ENCODE measurements at regions not wholly inside any gene's neighbourhood (a gene's known extent, or its start where the extent isn't known, plus 50 kb on each side); places are given as distances from the start of the nearest gene placed in this dataset.
A peak's percentile ranks its signal among the peaks of the same experiment; 100 is the strongest.
"Not testable (repeated sequence)": the region's sequence is repeated elsewhere in the genome, so short reads cannot be mapped to it uniquely, and the experiment has no call there.

DNA sequence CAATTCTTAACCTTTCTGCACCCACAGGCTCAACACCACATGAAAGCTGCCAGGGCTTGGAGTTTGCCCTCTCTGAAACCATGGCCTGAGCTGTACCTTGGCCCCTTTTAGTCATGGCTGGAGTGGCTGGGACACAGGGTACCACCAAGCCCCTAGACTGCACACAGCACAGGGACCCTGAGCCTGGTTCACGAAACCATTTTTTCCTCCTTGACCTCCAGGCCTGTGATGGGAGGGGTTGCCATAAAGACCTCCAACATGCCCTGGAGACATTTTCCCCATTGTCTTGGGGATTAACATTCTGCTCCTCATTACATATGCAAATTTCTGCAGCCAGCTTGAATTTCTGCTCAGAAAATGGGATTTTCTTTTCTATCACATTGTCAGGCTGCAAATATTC, 113.4 kb downstream of the XPNPEP1 start:
- not testable (repeated sequence) for H3K4me1 ChIP-seq (ENCODE audit: control insufficient read depth in 5 of 5, insufficient read depth in 5 of 5, low read length in 5 of 5); H3K36me3 ChIP-seq (ENCODE audit: control insufficient read depth in 5 of 5, insufficient read depth in 5 of 5, low read length in 5 of 5); H3K9ac ChIP-seq (ENCODE audit: low read length in 5 of 5); H3K27me3 ChIP-seq (ENCODE audit: control insufficient read depth in 5 of 5, insufficient read depth in 4 of 5, low read length in 5 of 5); H3K27ac ChIP-seq (ENCODE audit: low read depth, low read length); H3K4me3 ChIP-seq (ENCODE audit: low read depth in 1 of 5, low read length in 5 of 5)
- peaks cover 0 to 15% (median 4%) of the 10 kb centered on the region in 5 donors for H3K9me3 ChIP-seq (ENCODE audit: control insufficient read depth in 5 of 5, low read length in 5 of 5)

DNA sequence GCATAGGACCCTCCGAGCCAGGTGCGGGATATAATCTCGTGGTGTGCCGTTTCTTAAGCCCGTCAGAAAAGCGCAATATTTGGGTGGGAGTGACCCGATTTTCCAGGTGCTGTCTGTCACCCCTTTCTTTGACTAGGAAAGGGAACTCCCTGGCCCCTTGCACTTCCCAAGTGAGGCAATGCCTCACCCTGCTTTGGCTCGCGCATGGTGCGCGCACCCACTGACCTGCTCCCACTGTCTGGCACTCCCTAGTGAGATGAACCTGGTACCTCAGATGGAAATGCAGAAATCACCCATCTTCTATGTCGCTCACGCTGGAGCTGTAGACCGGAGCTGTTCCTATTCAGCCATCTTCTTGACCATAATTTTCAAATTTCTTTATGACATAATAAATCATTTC, 122.1 kb downstream of the XPNPEP1 start:
- H3K36me3 ChIP-seq (ENCODE audit: control insufficient read depth in 5 of 5, insufficient read depth in 5 of 5, low read length in 5 of 5); H3K9ac ChIP-seq (ENCODE audit: low read length in 5 of 5); H3K4me1 ChIP-seq (ENCODE audit: control insufficient read depth in 5 of 5, insufficient read depth in 5 of 5, low read length in 5 of 5); H3K9me3 ChIP-seq (ENCODE audit: control insufficient read depth in 5 of 5, low read length in 5 of 5); H3K4me3 ChIP-seq (ENCODE audit: low read depth in 1 of 5, low read length in 5 of 5); H3K27ac ChIP-seq (ENCODE audit: low read depth, low read length); H3K27me3 ChIP-seq (ENCODE audit: control insufficient read depth in 5 of 5, insufficient read depth in 4 of 5, low read length in 5 of 5): not testable (repeated sequence)

DNA sequence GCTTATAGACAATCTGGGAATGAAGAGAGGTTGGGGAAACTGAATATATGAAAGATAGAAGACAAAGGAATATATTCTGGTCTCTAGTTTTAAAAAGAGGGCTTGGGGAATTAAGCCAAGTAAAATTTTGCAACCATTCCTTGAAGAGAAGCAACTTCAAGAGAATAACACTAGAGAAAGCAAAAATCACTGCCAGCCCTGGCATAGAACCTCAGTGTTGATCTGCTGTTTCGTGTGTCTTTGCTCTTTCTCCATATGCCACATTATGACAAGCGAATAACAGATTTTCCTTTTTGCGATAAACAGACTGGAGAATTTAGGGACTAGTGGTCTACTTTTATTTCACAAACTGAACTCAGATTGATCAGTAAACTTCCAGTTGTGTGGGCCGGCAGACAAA, 132.7 kb downstream of the XPNPEP1 start:
- H3K4me1 ChIP-seq (ENCODE audit: control insufficient read depth in 5 of 5, insufficient read depth in 5 of 5, low read length in 5 of 5) = peaks cover 0 to 11% (median 0%) of the 10 kb centered on the region in 5 donors
- no peaks in the 10 kb centered on the region for H3K27me3 ChIP-seq (ENCODE audit: control insufficient read depth in 5 of 5, insufficient read depth in 4 of 5, low read length in 5 of 5)
- H3K36me3 ChIP-seq (ENCODE audit: control insufficient read depth in 5 of 5, insufficient read depth in 5 of 5, low read length in 5 of 5) = no peaks in the 10 kb centered on the region
- peak overlapping the region; percentile 10 for H3K27ac ChIP-seq (ENCODE audit: low read depth, low read length)
- H3K4me3 ChIP-seq (ENCODE audit: low read depth in 1 of 5, low read length in 5 of 5) = no peak overlapping the region
- H3K9ac ChIP-seq (ENCODE audit: low read length in 5 of 5) = peak overlapping the region in 1 of 5 donors; percentile 75
- H3K9me3 ChIP-seq (ENCODE audit: control insufficient read depth in 5 of 5, low read length in 5 of 5) = peaks cover 0 to 3% (median 0%) of the 10 kb centered on the region in 5 donors

DNA sequence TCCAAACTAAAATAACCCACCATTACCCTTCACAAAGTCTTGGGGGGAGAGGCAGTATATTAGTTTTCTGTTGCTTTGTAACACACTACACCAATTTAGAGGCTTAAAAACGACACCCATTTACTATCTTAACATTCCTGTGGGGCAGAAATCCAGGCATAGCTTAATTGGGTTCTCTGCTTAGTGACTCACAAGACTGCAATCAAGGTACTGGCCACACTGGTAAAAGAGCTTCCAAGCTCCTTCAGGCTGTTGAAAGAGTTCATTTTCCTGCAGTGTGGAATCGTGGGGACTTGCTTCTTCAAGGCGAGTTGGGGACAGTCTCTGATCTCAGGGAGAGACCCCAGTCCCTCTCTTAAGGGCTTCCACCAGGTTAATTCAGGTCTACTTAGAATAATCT, 139.1 kb downstream of the XPNPEP1 start:
- no peaks in the 10 kb centered on the region for H3K36me3 ChIP-seq (ENCODE audit: control insufficient read depth in 5 of 5, insufficient read depth in 5 of 5, low read length in 5 of 5)
- no peaks in the 10 kb centered on the region for H3K4me1 ChIP-seq (ENCODE audit: control insufficient read depth in 5 of 5, insufficient read depth in 5 of 5, low read length in 5 of 5)
- H3K9ac ChIP-seq (ENCODE audit: low read length in 5 of 5) = no peak overlapping the region
- no peak overlapping the region for H3K27ac ChIP-seq (ENCODE audit: low read depth, low read length)
- H3K27me3 ChIP-seq (ENCODE audit: control insufficient read depth in 5 of 5, insufficient read depth in 4 of 5, low read length in 5 of 5) = no peaks in the 10 kb centered on the region
- no peak overlapping the region for H3K4me3 ChIP-seq (ENCODE audit: low read depth in 1 of 5, low read length in 5 of 5)
- no peaks in the 10 kb centered on the region for H3K9me3 ChIP-seq (ENCODE audit: control insufficient read depth in 5 of 5, low read length in 5 of 5)

DNA sequence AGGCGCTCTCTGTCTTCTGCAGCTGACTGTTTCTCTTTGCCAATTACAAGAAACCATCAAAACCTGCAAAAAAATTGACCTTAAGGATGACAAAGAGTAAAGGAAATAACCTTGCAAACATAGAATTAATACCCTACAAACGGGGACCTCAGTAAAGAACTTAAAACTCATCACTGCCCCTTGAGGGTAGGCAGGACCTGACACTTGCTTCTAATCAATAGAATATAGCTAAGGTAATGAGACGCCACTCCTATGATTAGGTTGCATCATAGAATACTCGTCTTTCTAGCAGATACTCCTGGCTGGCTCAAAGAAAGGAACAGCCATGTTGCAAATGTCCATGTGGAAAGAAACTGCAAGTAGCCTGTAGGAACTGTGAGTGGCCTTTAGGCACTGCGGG, 140.0 kb downstream of the XPNPEP1 start:
- Histone ChIP-seq H3K4me3 (ENCODE audit: low read depth in 1 of 5, low read length in 5 of 5) (no peak overlapping the region), H3K27me3 (ENCODE audit: control insufficient read depth in 5 of 5, insufficient read depth in 4 of 5, low read length in 5 of 5) (no peaks in the 10 kb centered on the region), H3K36me3 (ENCODE audit: control insufficient read depth in 5 of 5, insufficient read depth in 5 of 5, low read length in 5 of 5) (no peaks in the 10 kb centered on the region), H3K9ac (ENCODE audit: low read length in 5 of 5) (no peak overlapping the region), H3K4me1 (ENCODE audit: control insufficient read depth in 5 of 5, insufficient read depth in 5 of 5, low read length in 5 of 5) (no peaks in the 10 kb centered on the region), H3K27ac (ENCODE audit: low read depth, low read length) (no peak overlapping the region), H3K9me3 (ENCODE audit: control insufficient read depth in 5 of 5, low read length in 5 of 5) (no peaks in the 10 kb centered on the region)

DNA sequence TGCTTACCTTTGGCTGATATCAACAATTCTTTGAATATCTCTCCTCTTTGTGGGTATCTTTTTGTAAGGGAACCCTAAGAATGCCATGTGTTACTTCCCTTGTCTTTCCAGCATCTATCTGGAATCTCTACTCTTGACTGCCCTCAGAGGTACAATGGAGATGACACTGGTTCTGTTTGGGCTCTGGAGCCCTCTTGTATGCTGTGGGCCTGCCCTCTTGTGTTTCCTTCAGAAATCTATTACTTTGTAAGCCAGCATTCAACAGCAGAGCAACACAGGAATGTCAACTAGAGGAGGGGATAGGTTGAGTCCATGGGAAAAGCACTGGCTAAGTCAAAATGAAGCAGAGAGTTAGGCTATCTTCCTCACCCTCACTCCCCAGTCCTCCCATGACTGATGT, 142.3 kb downstream of the XPNPEP1 start:
- Histone ChIP-seq H3K9ac (ENCODE audit: low read length in 5 of 5) (no peak overlapping the region), H3K27me3 (ENCODE audit: control insufficient read depth in 5 of 5, insufficient read depth in 4 of 5, low read length in 5 of 5) (no peaks in the 10 kb centered on the region), H3K4me1 (ENCODE audit: control insufficient read depth in 5 of 5, insufficient read depth in 5 of 5, low read length in 5 of 5) (no peaks in the 10 kb centered on the region), H3K4me3 (ENCODE audit: low read depth in 1 of 5, low read length in 5 of 5) (no peak overlapping the region), H3K27ac (ENCODE audit: low read depth, low read length) (no peak overlapping the region), H3K36me3 (ENCODE audit: control insufficient read depth in 5 of 5, insufficient read depth in 5 of 5, low read length in 5 of 5) (no peaks in the 10 kb centered on the region), H3K9me3 (ENCODE audit: control insufficient read depth in 5 of 5, low read length in 5 of 5) (no peaks in the 10 kb centered on the region)

DNA sequence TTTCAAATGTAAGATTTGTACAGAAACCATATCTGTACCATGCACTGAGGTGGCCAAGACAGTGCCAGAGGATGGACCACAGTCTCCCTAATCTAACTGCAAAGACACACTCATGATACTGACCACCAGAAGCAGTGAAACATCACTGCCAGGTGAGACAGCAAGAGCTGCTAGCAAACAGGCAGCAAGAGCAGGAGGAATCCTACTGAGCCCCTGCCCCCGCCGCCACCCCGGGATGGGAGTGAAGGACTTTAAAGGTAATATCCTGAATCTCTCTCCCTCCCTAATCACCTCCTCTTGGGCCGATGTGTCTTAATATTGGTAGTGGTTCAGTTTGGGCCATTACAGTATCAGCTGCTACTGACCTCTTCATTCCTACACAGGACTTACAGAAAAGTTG, 144.3 kb downstream of the XPNPEP1 start:
- Histone ChIP-seq H3K36me3 (ENCODE audit: control insufficient read depth in 5 of 5, insufficient read depth in 5 of 5, low read length in 5 of 5) (no peaks in the 10 kb centered on the region), H3K27me3 (ENCODE audit: control insufficient read depth in 5 of 5, insufficient read depth in 4 of 5, low read length in 5 of 5) (no peaks in the 10 kb centered on the region), H3K27ac (ENCODE audit: low read depth, low read length) (no peak overlapping the region), H3K9ac (ENCODE audit: low read length in 5 of 5) (no peak overlapping the region), H3K9me3 (ENCODE audit: control insufficient read depth in 5 of 5, low read length in 5 of 5) (no peaks in the 10 kb centered on the region), H3K4me1 (ENCODE audit: control insufficient read depth in 5 of 5, insufficient read depth in 5 of 5, low read length in 5 of 5) (peaks cover 0 to 3% (median 0%) of the 10 kb centered on the region in 5 donors), H3K4me3 (ENCODE audit: low read depth in 1 of 5, low read length in 5 of 5) (no peak overlapping the region)

DNA sequence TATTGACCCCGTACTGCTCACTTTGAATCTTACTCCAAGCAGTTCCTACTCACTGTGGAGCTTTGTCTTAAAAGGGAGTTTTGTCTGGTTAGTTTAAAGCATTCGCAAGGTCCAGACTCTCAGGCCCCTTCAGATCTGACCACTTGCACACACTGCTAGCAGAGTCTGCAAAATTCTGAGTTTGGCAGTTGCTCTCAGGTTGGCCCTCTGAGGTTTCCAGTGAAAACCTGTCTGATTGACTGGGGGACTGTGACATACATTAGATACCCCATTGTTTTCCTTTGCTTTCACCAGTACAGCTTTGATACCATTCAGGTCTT, 149.2 kb downstream of the XPNPEP1 start:
- Histone ChIP-seq H3K9me3 (ENCODE audit: control insufficient read depth in 5 of 5, low read length in 5 of 5) (no peaks in the 10 kb centered on the region), H3K9ac (ENCODE audit: low read length in 5 of 5) (no peak overlapping the region), H3K27ac (ENCODE audit: low read depth, low read length) (no peak overlapping the region), H3K4me3 (ENCODE audit: low read depth in 1 of 5, low read length in 5 of 5) (no peak overlapping the region), H3K36me3 (ENCODE audit: control insufficient read depth in 5 of 5, insufficient read depth in 5 of 5, low read length in 5 of 5) (no peaks in the 10 kb centered on the region), H3K27me3 (ENCODE audit: control insufficient read depth in 5 of 5, insufficient read depth in 4 of 5, low read length in 5 of 5) (no peaks in the 10 kb centered on the region), H3K4me1 (ENCODE audit: control insufficient read depth in 5 of 5, insufficient read depth in 5 of 5, low read length in 5 of 5) (peaks cover 0 to 25% (median 4%) of the 10 kb centered on the region in 5 donors)

DNA sequence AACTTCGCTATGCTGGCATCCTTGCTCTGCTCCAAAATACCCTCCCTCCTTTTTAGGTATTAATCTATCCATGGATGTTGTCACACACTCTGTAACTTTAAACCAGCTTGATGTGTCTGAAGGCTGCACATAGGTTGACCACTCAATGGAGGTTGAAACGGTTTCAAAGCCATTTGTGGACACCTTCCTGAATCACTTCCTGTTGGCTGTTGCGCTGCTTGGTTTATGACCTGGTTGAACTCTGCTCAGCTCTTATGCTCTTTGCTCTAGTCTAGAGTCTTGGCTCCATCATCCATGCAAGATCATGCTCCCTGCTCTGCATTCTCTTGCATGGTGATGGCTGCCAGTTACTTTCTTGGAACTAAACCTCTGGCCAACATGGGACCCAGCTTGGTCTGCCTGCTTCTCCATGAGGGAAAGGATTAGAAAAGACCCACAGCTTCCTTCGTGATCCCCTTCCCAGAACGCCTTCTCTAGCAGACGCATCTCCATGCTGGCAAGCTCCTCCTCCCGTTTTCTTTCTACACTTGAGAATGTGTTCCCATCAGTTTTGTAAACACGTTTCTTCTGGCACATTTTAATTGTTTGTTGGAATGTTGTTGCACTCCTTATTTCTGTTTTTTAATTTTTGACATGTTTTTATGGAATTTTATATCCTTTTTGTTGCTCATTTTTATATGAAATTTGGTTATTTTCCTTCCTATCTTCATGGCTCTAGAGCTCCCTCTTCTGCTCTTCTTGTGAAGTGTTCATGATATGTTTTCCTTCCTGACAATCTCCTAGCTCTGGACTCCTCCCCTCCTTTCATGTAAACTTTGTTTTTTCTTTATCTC, 149.8 kb downstream of the XPNPEP1 start:
- H3K36me3 ChIP-seq (ENCODE audit: control insufficient read depth in 5 of 5, insufficient read depth in 5 of 5, low read length in 5 of 5) = no peaks in the 10 kb centered on the region
- no peak overlapping the region for H3K27ac ChIP-seq (ENCODE audit: low read depth, low read length)
- no peaks in the 10 kb centered on the region for H3K9me3 ChIP-seq (ENCODE audit: control insufficient read depth in 5 of 5, low read length in 5 of 5)
- H3K4me3 ChIP-seq (ENCODE audit: low read depth in 1 of 5, low read length in 5 of 5) = no peak overlapping the region
- H3K9ac ChIP-seq (ENCODE audit: low read length in 5 of 5) = no peak overlapping the region
- peaks cover 0 to 25% (median 4%) of the 10 kb centered on the region in 5 donors for H3K4me1 ChIP-seq (ENCODE audit: control insufficient read depth in 5 of 5, insufficient read depth in 5 of 5, low read length in 5 of 5)
- no peaks in the 10 kb centered on the region for H3K27me3 ChIP-seq (ENCODE audit: control insufficient read depth in 5 of 5, insufficient read depth in 4 of 5, low read length in 5 of 5)

DNA sequence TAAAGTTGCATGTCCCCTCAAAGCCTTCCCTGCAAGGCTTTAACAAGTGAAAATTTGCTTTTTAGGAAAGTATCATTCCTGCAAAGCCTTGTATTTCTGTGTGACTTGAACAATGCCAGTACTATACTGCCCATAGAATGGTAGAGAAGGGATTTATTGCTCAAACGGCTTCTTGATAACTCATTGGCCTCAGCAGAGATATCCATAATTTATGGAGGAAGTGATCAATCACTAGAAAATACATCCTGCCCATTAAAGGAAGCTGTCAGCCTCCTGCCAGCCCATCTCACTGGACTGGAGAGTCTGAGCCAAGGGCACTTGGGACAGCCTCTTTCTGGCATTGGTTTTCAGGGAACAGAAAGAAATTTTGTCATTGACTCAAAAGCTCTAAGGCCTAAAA, 152.6 kb downstream of the XPNPEP1 start:
- no peak overlapping the region for H3K9ac ChIP-seq (ENCODE audit: low read length in 5 of 5)
- H3K9me3 ChIP-seq (ENCODE audit: control insufficient read depth in 5 of 5, low read length in 5 of 5) = no peaks in the 10 kb centered on the region
- H3K4me3 ChIP-seq (ENCODE audit: low read depth in 1 of 5, low read length in 5 of 5) = no peak overlapping the region
- H3K36me3 ChIP-seq (ENCODE audit: control insufficient read depth in 5 of 5, insufficient read depth in 5 of 5, low read length in 5 of 5) = no peaks in the 10 kb centered on the region
- H3K27me3 ChIP-seq (ENCODE audit: control insufficient read depth in 5 of 5, insufficient read depth in 4 of 5, low read length in 5 of 5) = no peaks in the 10 kb centered on the region
- peaks cover 0 to 25% (median 4%) of the 10 kb centered on the region in 5 donors for H3K4me1 ChIP-seq (ENCODE audit: control insufficient read depth in 5 of 5, insufficient read depth in 5 of 5, low read length in 5 of 5)
- no peak overlapping the region for H3K27ac ChIP-seq (ENCODE audit: low read depth, low read length)
